Heart right ventricle (tissue), 16 donors: ENCODE measurements at regions not wholly inside any gene's neighbourhood (a gene's known extent, or its start where the extent isn't known, plus 50 kb on each side); places are given as distances from the start of the nearest gene placed in this dataset.

Experiments
- ATAC-seq, 8 donors: fragments of 200-7000 bp; cut with Tn5 transposase; one replicate each; pipeline ENCODE4 v1.9.1; 2020; ENCODE audit warnings: mild to moderate bottlenecking in 8 of 8, moderate library complexity in 8 of 8, moderate number of reproducible peaks in 1 of 8
- DNase-seq, 2 donors: peaks; one replicate each; pipeline ENCODE4 v3.0.0-alpha.2; 2020
- H3K27ac ChIP-seq, 10 donors: fragments of 200-600 bp; sonication (generic) in 2 of 10; one replicate each; pipeline versions ENCODE4 v1.5.0 to v1.8.0; 2020 to 2022; ENCODE audit warnings: mild to moderate bottlenecking in 3 of 10
- H3K27me3 ChIP-seq, 7 donors: fragments of 200-600 bp; one replicate each; pipeline ENCODE4 v1.8.0; 2021 to 2022; ENCODE audit warnings: mild to moderate bottlenecking in 2 of 7
- H3K36me3 ChIP-seq, 9 donors: fragments of 200-600 bp; sonication (generic) in 1 of 9; one replicate each; pipeline versions ENCODE4 v1.5.0 to v1.8.0; 2020 to 2022; ENCODE audit warnings: mild to moderate bottlenecking in 2 of 9
- H3K4me1 ChIP-seq, 9 donors: fragments of 200-600 bp; sonication (generic) in 1 of 9; one replicate each; pipeline versions ENCODE4 v1.5.0 to v1.8.0; 2020 to 2022; ENCODE audit warnings: mild to moderate bottlenecking in 4 of 9
- H3K4me3 ChIP-seq, 10 donors: fragments of 200-600 bp; sonication (generic) in 2 of 10; one replicate each; pipeline versions ENCODE4 v1.5.0 to v1.8.0; 2020 to 2022; ENCODE audit warnings: mild to moderate bottlenecking in 7 of 10, moderate library complexity in 2 of 10
- H3K9me3 ChIP-seq, 11 donors: fragments of 200-600 bp in 10 of 11; sonication (generic) in 2 of 11; one replicate each; pipeline versions ENCODE4 v1.5.0 to v1.8.0; 2013 to 2022; ENCODE audit warnings: mild to moderate bottlenecking in 2 of 11, control low read depth in 1 of 11, moderate library complexity in 1 of 11
- CTCF ChIP-seq, 9 donors: fragments of 200-600 bp; sonication (generic) in 2 of 9; IDR thresholded peaks; one replicate each; pipeline versions ENCODE4 v1.5.0 to v1.8.0; 2021 to 2022; ENCODE audit warnings: antibody characterized with exemption in 9 of 9, mild to moderate bottlenecking in 5 of 9, moderate library complexity in 1 of 9
- WGBS, 2 donors: extraction: QIAGEN DNeasy Blood & Tissue Kit; methylation state at CpG; one replicate each; pipeline ENCODE4 v1.1.7; 2013; ENCODE audit warnings: inconsistent platforms in 1 of 2; 5-methylcytosine and 5-hydroxymethylcytosine counted together
- intact Hi-C, 10 donors: fragments of 100-400 bp; cut with DNase I; formaldehyde crosslinking; loops; one replicate each; pipeline versions ENCODE4 v1.11.1 to v1.14.2; 2022
- donor health status: Arrhythmogenic right ventricular cardiomyopathy.
- donor health status: ischemic (EF 13 %, LVEDD 7.1; RV severe dilation, severe dysfunction).
- donor health status: healthy with polysubstance abuse.
- donor health status: DM: no; HTN: yes; CAD: no.
- donor health status: DM: no; HTN: no; CAD: no.
- donor health status: ischemic (EF 25% LVEDD 6.9; RV normal size, moderate dysfunction).
- donor health status: ischemic (EF 25% LVEDD 5.7; RV mildly dilated, moderate dysfunction).
- donor health status: healthy.
- donor health status: DM: yes; HTN: yes; CAD: no.
- donor health status: Ischemic cardiomyopathy.
- donor health status: ischemic (EF 35%, LVEDD 5.7; RV mildly dilated, moderate dysfunction).
- donor health status: nonischemic (EF 11% LVEDD 7.7; RV severe dilation, severe dysfunction).
- donor health status: DM: yes; HTN: yes; CAD: no.
- donor health status: PGD.
- donor health status: ischemic (EF 29% LVEDD 5.4; RV normal size, mild dysfunction).
- donor health status: nonischemic (EF 23%, LVEDD 6.1; RV moderate dilation, normal function).

DNA sequence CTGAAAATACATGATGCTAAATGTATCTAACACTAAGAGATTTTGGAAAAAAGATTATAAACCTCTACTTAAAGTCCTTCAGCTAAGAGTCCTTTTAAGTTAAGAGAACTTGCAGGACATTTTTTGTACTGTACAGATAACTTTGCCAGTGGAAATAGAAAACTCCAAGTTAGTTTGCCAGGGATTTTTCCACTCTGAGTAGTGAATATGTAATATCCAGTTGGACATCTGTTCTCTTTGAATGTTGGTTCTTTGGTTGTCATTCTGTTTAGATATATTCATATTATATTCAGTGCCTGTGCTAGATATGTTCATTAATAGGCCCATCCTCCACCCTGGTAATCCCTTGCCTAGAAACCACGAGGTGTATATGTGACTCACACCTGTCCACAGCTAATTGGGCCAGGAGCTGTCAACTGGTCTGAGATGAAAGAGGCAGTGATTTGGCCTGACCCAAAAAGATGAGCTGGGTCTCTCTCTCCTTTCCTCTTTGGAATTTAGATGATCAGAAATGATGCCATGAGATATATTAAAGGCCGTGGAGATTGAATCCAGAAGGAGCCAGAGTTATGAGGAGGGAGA lies 261.0 kb upstream of the LRIG3 start:
- Histone ChIP-seq H3K27me3 (no peaks in the 10 kb centered on the region), H3K4me1 (no peaks in the 10 kb centered on the region), H3K36me3 (no peaks in the 10 kb centered on the region), H3K27ac (no peak overlapping the region), H3K9me3 (no peaks in the 10 kb centered on the region), H3K4me3 (no peak overlapping the region)
- ATAC-seq (no peak), DNase-seq (no peak)
- TF ChIP-seq CTCF (IDR thresholded peaks at IDR 0.05) = no peak
- intact Hi-C loops = no loop called here
- 78 to 86% methylated on average over 2 of the region's 2 CpGs for WGBS, 2 donors

- no peak for TF ChIP-seq CTCF (IDR thresholded peaks at IDR 0.05)
- H3K4me3 ChIP-seq = no peak overlapping the region
- no peaks in the 10 kb centered on the region for H3K4me1 ChIP-seq
- ATAC-seq (no peak), DNase-seq (no peak)
- H3K27ac ChIP-seq = no peak overlapping the region
- no peaks in the 10 kb centered on the region for H3K36me3 ChIP-seq
- H3K9me3 ChIP-seq = peaks cover 0 to 10% (median 0%) of the 10 kb centered on the region in 11 donors
- 68 to 86% methylated on average over 1 of the region's 1 CpG for WGBS, 2 donors
- no peaks in the 10 kb centered on the region for H3K27me3 ChIP-seq
- intact Hi-C loops = no loop called here
Measured at GRCh38 chr12:59179231-59179630, 258.9 kb upstream of the LRIG3 start.

GRCh38 chr12:59173695-59174094 lies 253.4 kb upstream of the LRIG3 start:
- Histone ChIP-seq H3K4me1 (no peaks in the 10 kb centered on the region), H3K4me3 (no peak overlapping the region), H3K9me3 (peaks cover 0 to 10% (median 0%) of the 10 kb centered on the region in 11 donors), H3K36me3 (no peaks in the 10 kb centered on the region), H3K27ac (no peak overlapping the region), H3K27me3 (peaks cover 0 to 1% (median 0%) of the 10 kb centered on the region in 7 donors)
- ATAC-seq = no peak
- 78 to 82% methylated on average over 4 of the region's 4 CpGs for WGBS, 2 donors
- no peak for TF ChIP-seq CTCF (IDR thresholded peaks at IDR 0.05)
- no peak for DNase-seq
- intact Hi-C loops = no loop called here

DNA sequence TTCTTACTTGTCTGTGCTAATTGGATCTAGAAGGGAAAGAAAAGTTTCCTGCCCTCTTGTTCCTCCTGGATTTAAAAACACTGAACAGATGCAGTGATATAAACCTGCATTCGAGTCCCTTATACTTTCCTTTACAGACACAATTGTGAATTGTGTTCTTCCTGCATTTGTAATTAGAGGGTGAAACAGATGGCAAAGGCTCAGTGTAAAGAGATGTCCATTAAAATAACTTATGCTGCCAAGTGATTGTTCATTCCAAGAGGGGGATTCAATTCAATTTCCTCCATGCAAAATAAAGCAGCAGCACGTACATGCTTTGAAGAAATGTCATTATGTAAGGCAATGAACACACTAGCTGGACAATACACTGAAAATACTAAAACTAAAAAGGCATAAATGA lies 248.3 kb upstream of the LRIG3 start:
- no peak overlapping the region for H3K27ac ChIP-seq
- no peaks in the 10 kb centered on the region for H3K36me3 ChIP-seq
- H3K4me3 ChIP-seq = no peak overlapping the region
- ATAC-seq (no peak), DNase-seq (no peak)
- no peak for TF ChIP-seq CTCF (IDR thresholded peaks at IDR 0.05)
- whole genome bisulfite sequencing, 2 donors = 49 to 59% methylated on average over 2 of the region's 2 CpGs
- no peaks in the 10 kb centered on the region for H3K4me1 ChIP-seq
- H3K27me3 ChIP-seq = peaks cover 0 to 3% (median 0%) of the 10 kb centered on the region in 7 donors
- intact Hi-C loops = loop anchor here in 1 of 10 donors (5.0 kb wide), 1 partner anchor 816 kb away; no protein-coding TSS in a partner anchor
- no peaks in the 10 kb centered on the region for H3K9me3 ChIP-seq
